GM21717 (cell line): ENCODE measurements at regions not wholly inside any gene's neighbourhood (a gene's known extent, or its start where the extent isn't known, plus 50 kb on each side); places are given as distances from the start of the nearest gene placed in this dataset.
"Not testable (repeated sequence)": the region's sequence is repeated elsewhere in the genome, so short reads cannot be mapped to it uniquely, and the experiment has no call there.

Source experiments
- ATAC-seq: cut with Tn5 transposase; IDR thresholded peaks from one replicate; pipeline ENCODE4 v1.9.1; 2021; ENCODE audit warnings: mild to moderate bottlenecking, moderate library complexity; ENCODE audit not compliant: unreplicated experiment

DNA sequence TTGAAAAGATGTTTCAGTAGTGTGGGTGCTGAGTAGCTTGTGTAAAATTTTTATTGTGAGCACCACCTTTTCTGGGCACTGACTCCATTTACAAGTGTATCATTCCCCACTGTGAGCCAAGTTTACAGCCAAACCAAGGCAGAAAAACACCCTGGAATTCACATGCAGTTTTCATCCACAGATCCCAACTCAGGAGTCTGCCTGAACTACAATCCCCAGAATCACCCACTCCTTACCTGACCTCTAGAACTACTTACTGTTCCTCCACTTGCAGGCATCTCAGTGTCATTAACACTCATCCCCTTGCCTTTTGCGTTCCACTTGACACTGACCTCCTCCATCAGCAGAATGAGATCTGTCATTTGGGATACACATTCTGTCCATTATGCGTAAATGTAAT, 2042.6 kb upstream of the CDH6 start:
- ATAC-seq = no peak

DNA sequence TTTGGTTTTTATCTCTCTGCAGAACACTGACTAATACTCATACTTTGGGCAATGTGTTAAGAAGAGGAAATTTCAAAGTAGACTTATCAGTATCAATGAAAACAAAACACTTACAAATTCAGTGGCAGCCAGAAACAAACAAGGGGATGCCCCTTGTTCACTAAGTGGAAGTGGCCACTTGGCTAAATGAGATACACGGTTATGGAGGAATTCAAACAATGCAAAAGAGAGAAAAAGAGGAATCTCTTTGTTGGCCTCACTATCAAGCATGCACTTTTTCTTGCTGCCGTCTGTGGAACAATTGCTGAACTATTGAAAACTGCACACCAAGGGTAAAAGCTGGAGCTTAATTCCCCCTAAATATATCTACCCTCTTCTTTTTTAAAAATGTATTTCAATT, 2044.9 kb upstream of the CDH6 start:
- no peak for ATAC-seq

DNA sequence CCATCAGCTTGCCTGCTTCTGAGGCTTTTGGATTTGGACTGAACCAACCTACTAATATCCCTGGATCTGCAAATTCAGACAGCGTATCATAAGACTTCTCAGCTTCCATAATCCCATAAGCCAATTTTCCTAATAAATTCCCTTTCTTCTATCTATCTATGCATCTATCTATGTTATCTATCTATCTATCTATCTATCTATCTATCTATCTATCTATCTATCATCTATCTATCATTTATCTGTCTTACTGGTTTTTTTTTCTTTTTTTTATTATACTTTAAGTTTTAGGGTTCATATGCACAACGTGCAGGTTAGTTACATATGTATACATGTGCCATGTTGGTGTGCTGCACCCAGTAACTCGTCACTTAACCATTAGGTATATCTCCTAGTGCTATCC, 2045.4 kb upstream of the CDH6 start:
- ATAC-seq = no peak

DNA sequence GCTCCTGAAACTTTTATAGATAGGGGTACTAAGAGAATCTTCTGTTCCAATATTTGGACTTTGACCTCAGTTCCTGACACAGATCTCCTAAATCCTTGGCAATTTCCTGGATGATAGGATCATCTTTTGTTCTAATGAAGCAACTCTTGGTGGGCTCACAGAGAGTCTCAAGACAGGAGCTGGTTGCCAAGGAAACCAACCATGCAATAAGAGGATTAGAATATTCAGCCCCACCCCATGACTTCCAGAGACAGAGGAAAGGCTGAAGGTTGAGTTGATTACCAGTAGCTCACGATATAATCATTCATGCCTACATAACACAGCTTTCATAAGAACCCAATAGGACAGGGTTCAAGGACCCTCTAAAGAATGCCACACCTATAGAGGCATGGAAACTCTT, 2050.2 kb upstream of the CDH6 start:
- ATAC-seq = no peak

DNA sequence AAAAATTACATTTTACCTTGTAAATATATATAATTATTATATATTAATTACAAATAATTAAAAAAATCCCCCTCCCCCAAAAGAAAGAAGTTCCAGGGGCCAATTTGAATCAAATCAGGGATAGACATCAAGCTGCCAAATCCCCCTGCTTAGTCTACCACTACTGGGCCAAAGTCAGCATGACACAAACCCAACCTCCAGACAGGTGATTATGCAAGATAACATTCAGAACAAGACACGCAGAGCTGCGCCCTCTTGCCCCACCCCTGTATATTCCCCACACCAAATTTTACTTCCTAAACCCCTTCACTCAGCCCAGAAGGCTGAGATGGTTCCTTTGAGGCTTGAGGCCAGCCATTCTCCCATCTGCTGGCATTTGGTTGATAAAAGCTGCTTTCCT, 2059.1 kb upstream of the CDH6 start:
- no peak for ATAC-seq

DNA sequence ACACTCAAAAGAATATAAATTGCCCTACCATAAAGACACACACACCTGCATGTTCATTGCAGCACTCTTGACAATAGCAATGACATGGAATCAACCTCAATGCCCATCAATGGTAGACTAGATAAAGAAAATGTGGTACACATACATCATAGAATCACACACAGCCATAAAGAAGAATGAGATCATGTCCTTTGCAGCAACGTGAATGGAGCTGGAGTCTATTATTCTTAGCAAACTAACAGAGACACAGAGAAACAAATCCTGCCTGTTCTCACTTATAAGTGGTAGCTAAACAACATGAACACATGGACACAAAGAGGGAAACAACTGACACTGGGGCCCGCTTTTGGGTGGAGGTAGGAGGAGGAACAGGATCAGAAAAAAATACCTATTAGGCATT, 2062.2 kb upstream of the CDH6 start:
- no peak for ATAC-seq

DNA sequence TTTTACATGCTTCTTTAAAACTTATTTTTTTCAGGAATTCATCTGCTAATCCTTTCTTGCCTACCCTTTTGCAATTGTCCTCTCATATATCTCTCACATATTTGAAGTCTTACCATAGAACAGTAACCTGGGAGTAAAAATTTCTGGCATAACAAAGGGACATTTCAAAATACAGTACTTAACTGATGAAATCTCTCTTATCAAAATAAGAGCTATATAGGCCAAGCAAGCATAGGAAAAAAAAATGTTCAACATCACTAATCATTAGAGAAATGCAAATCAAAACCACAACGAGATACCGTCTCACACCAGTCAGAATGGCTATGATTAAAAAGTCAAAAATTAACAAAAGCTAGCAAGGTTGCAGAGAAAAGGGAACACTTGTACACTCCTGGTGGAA, 2062.7 kb upstream of the CDH6 start:
- ATAC-seq = no peak

DNA sequence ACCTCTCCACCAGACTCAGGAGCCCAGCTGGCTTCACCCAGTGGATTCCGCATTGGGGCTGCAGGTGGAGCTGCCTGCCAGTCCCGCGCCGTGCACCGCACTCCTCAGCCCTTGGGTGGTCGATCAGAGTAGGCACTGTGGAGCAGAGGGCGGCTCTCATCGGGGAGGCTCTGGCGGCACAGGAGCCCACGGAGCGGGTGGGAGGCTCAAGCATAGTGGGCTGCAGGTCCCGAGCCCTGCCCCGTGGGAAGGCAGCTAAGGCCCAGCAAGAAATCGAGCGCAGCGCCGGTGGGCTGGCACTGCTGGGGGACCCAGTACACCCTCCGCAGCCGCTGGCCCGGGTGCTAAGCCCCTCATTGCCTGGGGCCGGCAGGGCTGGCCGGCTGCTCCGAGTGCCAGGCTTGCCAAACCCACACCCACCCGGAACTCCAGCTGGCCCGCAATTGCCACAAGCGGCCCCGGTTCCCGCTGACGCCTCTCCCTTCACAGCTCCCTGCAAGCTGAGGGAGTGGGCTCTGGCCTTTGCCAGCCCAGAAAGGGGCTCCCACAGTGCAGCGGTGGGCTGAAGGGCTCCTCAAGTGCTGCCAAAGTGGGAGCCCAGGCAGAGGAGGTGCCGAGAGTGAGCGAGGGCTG, 2065.8 kb upstream of the CDH6 start:
- ATAC-seq = not testable (repeated sequence)

DNA sequence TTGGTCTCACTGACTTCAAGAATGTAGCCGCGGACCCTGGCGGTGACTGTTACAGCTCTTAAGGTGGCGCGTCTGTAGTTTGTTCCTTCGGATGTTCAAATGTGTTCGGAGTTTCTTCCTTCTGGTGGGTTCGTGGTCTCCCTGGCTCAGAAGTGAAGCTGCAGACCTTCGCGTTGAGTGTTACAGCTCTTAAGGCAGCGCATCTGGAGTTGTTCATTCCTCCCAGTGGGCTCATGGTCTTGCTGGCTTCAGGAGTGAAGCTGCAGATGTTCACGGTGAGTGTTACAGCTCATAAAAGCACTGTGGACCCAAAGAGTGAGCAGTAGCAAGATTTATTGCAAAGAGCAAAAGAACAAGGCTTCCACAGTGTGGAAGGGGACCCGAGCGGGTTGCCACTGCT, 2067.0 kb upstream of the CDH6 start:
- not testable (repeated sequence) for ATAC-seq

DNA sequence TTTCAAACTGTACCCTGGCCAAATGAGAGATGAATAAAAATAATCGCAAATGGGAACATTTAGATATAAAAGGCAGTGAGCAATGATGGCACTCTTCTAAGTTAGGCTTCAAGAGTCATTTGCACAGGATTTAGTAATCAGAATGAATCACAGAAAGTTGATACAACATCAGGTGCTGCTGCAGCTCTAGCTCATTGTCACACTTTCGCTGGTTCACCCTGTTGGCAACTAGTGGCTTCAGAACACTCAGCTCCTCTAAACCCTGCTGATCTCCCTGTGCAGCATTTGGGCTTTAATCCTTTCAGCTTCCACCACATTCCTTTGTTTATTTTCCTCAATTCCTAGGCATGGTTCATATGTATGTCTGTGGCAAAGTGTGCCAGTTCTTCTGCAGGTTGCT, 2071.2 kb upstream of the CDH6 start:
- no peak for ATAC-seq

DNA sequence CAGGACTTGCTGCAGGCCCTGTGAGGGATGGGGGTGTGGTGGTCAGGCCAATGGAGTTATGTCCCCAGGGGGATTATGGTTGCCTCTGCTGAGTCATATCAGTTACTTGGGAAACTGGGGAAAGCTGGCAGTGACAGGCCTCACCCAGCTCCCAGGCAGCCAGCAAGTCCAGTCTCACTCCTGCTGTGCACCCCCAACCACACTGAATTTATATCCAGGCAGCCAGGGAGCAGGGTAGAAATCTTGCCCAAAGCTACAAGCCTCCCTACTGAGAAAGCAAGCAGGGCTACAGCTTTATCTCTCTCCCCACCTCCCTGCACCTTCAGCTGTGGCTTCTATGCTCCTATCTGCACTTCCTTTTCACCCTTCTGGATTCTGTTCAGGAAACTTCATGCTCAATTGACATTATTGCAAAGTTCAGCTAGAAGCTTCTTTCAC, 2076.0 kb upstream of the CDH9 start:
- no peak for ATAC-seq

DNA sequence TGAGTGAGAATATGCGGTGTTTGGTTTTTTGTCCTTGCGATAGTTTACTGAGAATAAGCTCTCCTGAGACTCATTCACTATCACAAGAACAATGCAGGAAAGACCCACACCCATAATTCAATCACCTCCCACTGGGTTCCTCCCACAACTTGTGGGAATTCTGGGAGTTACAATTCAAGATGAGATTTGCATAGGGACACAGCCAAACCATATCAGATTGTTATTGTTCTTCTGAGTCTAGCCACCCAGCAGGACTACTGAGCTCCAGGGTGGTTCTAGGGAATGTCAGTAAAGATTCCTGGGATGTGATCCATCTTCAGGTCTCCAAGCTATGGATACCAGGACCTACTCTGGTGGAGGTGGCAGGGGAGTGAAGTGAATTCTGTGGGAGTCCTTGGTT, 2075.1 kb upstream of the CDH9 start:
- ATAC-seq = no peak

DNA sequence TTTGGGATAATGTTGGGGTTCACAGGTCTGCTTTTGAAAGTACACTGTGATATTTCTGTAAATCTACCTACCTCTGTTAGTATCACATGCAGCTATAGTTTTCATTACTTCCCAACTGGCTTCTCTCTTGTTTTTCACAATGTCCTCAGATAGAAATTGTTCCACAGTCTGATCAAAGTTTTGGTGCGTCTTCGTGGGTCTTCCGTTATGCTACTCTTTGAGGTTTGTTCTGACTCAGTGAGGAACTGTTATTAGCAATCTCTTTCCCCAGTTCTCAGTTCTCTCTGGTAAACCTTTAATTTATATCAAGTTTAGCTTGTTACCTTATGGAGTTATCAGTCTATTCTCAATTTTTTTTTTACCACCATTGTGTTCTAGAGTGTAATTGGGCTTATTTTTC, 2061.2 kb upstream of the CDH9 start:
- no peak for ATAC-seq

DNA sequence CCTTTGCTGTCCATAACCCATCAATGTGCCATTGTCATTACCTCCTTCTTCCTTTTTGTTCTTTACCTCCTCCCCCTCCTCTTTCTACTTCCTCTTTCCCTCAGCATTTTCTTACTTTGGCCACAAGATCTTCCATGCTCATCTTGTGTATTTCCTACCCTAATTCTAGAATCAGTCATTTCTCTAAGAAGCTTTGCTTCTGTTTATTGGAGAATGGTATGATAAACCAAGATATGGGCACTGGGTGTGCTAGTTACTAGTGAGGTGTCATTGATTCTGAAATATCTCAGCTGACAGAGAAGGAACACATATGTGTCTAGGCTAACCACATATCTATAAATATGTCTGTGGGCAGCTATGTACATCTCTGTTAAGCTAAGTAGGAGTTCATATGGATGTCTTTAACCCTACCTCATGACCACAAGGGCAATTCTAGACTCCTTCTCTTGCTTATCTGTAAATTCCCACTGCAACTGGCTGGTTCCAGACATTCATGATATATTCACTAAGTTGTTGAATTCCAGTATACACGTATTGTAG, 2051.3 kb upstream of the CDH9 start:
- no peak for ATAC-seq

DNA sequence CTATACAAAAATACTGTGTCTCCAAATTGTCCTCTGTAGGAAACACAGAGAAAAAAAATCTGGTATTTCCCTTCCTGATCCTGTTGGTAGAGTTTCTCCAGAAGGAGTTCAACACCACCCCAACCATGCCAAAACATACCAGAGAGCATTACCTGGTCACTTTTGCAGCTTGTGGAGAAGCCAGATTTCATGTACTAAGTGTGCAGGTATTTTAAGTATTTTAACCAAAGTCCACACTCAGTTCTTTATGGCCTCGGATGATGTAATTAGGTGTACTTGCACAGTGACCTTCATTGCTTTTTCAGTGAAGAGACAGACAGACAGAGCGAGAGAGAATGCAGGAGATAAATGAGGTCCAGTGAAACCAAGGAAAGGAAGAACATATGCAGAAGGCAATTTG, 2046.8 kb upstream of the CDH9 start:
- no peak for ATAC-seq

DNA sequence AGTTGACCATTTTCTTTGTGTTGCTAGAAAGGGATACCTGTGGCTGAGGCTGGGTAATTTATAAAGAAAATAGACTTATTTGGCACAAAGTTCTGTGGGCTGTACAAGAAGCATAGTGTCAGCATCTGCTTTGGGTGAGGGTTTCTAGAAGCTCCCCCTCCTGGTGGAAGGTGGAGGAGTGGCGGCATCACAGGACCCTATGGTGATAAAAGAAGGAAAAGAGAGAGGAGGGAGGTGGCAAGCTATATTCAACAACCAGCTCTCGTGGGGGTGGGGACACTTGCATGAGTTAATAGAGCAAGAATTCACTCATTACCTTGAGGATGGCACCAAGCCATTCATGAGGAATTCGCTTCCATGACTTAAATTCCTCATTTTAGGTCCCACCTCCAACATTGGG, 2041.4 kb upstream of the CDH9 start:
- no peak for ATAC-seq

DNA sequence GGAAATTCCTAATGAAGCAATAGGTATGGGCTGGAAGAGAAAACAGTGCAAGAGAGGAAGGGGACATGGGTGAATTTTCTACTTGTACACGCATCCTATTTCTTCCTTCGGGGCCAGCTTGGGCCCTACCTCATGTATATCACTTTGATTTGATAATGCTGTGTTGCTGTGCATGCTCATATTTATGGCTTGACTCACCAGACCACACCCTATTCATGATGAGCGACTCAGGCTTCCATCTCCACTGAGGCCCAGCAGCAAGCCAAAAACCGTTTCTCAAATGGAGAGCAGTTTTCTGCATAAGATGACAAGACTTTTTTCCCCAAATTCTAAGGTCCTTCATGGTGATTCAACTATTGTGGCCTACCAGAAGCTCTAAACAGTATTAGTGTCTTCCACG, 2039.1 kb upstream of the CDH9 start:
- ATAC-seq = no peak

DNA sequence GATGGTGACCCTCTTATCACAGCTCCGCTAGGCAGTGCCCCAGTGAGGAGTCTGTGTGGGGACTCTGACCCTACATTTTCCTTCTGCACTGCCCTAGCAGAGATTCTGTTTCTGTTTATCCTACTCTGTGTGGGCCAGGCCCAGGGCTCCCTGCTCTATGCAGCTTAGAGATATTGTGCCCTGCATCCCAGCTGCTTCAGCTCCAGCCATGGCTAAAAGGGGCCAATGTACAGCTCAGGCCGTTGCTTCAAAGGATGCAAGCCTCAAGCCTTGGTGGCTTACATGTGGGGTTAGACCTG, 2030.7 kb upstream of the CDH9 start:
- no peak for ATAC-seq

DNA sequence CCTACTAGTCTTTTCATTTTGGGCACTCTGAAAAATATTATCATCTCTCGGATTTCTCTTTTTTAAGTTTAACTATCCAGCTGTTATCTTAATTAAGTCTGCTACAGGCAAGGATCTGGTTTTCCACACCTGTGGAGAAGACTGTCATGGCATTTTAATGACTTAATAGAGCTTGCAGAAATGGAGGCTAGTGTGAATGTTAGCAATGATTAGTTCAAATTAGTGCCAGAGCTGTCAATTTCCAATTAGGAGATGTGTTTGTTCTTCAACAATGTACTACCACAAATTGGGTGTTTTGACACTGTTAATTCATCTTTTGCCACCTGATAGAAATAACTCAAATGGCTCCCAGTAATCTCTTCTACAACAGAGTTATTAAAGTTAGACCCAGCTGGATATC, 2023.0 kb upstream of the CDH9 start:
- no peak for ATAC-seq

DNA sequence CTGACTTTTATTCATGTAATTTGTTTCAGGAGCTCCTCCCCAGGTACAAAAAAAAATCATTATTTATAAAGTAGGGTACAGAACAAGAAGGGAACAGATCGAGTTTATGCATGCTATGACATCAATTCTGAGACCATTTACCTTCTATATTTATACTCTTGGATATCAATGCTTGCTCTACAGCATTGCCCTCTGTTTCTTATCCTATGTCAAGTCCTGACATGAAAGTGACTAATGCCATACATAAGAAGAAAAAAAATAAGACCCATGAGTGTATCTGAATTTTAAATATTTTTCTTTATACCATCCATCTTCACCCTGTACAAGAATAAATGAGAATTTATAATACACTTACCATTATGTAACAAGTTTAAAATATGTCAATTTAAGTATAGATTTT, 2016.3 kb upstream of the CDH9 start:
- ATAC-seq = no peak

DNA sequence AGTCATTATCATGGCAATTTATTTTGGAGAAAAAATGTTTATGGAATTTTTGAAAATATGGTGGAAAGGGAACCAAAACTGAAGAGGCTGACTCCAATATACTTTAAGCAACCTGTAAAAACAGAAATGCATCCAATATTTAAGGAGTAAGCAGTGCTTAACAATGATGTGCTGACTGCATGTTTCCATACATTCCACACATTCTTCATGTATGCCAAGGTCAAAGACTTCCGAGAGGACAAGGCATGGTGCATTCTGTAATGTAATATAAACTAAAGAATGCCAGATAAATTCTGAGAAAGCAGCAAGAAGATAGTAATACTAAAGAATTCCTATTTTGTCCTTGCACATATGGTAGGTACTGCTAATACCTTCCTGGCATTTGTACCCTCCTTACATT, 2015.9 kb upstream of the CDH9 start:
- ATAC-seq = no peak

DNA sequence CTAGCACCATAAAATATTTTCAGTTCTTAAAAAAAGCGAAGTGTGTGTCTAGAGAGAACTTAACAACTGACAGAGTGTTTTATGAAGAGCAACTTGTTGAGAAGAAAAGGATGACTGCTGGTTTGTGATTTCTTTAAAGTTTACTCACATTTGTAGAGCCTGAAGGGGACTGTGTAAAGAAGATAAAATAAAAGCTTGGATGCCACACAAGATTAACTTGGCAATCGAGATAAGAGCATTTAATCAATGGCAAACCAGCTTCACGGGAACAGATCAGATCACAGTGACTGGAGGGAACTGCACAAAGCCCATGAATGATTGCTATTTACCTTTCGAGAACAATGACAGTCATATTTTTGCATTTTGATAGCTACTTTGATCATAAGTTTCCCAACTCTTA, 2013.1 kb upstream of the CDH9 start:
- ATAC-seq = no peak

DNA sequence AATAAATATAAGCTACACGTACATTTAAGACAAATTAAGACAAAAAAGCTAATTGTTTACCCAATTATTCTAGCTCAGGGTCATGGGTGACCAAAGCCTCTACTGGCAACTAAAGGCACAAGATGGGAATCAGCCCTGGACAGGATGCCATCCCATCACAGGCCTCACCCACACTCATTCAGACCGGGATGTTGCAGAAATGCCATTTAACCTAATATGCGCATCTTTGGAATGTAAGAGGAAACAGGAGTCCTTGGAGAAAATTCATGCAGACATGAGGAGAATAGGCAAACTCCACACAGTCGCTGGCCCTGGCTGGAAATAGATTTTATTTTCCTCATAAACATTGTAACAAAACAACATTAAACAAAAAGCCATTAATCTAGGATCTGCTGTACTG, 2003.8 kb upstream of the CDH9 start:
- ATAC-seq = no peak

DNA sequence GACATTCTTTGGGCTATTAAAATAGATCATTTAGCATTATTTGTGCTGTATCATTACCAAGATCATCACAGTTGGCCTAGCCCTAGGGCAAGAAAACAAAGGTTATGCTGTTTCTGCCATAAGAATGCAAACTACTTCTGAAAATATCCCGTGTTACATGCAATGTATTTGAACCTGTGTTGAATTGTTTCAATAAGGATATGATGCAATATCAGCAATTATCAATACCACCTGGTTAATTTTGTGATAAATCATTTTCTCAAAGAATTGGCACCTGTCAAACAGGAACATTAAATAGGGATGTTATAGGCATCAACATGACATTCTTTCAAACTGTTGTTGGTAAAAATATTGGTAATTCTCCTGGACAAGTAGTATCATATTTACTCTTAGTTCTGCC, 2002.0 kb upstream of the CDH9 start:
- ATAC-seq = no peak
